ENCODE measurements at regions not wholly inside any gene's neighbourhood (a gene's known extent, or its start where the extent isn't known, plus 50 kb on each side); places are given as distances from the start of the nearest gene placed in this dataset.
"Not testable (repeated sequence)": the region's sequence is repeated elsewhere in the genome, so short reads cannot be mapped to it uniquely, and the experiment has no call there.

GRCh38 chr16:29578898-29579297, 72.7 kb upstream of the NPIPB12 start:
- not testable (repeated sequence) for DNase-seq (ENCODE audit: low read depth)

DNA sequence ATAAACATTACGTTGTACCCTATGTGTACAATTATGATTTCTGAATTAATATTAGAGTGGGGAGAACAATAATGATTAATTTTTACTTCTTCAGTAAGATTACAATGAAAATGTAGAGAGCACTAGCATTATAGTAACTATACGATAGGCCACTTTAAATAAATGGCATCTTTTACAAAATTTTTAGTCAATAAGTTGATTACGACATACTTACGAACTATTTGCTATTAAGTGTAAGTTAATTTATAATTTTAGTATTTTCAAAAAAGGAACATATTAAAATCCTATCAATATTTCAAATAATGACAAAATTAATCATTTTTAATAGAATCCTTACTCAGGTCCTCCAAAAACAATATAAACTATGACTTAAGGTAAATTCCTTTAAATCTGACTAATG, 75.6 kb upstream of the NPIPB12 start:
- not testable (repeated sequence) for DNase-seq (ENCODE audit: low read depth)

DNA sequence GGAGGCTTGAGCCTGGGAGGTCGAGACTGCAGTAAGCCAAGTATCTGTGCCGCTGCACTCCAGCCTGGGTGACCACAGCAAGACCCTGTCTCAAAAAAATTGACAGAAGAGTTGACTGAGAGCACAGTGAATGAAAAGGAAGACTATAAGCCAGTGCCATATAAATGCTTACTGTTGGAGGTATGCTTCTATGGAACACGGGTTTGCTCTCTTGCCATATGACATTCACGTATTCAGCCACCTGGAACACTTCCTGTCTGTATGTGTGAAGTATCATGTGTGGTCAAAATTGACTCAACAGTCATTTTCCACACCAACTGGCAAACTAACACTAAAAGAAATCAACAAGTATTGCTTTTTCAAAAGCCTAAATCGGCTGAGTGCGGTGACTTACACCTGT, 71.1 kb upstream of the SPN start:
- not testable (repeated sequence) for DNase-seq (ENCODE audit: low read depth)

GRCh38 chr16:29594269-29594925, 68.7 kb upstream of the SPN start:
- peak; percentile 54 for DNase-seq (ENCODE audit: low read depth)

DNA sequence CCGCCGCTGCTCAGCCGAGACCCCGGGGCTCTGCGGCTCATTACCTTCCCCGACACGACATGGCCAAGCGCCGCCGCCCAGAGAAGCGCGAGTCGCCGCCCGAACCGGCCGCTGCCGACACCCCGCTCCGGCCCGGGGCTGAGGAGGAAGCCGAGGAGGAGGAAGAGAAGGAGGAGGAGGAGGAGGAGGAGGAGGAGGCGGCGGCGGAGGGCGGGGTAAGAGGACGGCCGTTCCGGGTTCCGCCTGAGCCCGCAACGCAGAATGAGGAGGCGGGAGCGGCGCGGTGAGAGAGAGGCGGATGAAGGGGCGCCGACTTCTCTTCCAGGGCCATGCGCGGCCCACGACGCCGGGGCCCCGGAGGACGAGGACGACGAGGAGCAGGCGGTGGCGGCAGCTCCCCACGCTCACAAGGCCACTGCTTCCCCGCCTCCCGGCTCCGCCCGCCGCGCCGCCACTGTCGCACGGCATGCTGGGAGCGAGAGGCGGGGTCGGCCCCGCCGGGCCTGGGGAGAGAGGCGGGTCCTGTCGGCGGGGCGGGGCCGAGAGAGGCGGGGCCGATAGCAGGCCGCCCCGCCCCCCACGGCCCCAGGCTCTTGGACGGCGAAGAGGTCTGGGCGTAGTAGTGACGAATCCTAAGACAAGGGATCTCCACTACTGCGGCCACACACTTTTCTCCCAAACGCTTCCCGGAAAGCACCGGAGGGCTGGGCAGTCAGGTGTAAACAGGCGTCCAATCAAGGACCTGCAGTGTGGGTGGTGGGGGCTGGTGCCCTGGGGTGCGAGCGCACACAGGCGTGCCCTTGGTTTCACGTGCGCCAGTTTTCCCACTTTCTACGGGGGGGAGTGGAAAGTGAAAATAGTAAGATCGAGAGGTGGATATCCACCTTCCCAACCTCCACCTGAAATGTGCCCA, 67.9 kb upstream of the SPN start:
- DNase-seq (ENCODE audit: low read depth): peak; percentile 90

DNA sequence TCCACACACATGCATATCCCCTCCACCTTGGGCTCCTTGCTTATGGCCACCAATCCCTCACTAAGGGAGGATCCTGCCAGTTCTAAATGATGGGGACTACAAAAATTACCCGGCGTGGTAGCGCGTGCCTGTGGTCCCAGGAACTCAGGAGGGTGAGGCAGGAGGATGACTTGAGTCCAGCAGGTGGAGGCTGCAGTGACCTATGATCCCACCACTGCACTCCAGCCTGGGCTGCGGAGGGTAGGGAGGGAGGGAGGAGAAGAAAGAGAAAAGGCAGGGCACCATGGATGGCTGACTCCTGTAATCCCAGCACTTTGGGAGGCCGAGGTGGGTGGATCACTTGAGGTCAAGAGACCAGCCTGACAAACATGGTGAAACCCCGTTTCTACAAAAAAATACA, 66.0 kb upstream of the SPN start:
- DNase-seq (ENCODE audit: low read depth): not testable (repeated sequence)

DNA sequence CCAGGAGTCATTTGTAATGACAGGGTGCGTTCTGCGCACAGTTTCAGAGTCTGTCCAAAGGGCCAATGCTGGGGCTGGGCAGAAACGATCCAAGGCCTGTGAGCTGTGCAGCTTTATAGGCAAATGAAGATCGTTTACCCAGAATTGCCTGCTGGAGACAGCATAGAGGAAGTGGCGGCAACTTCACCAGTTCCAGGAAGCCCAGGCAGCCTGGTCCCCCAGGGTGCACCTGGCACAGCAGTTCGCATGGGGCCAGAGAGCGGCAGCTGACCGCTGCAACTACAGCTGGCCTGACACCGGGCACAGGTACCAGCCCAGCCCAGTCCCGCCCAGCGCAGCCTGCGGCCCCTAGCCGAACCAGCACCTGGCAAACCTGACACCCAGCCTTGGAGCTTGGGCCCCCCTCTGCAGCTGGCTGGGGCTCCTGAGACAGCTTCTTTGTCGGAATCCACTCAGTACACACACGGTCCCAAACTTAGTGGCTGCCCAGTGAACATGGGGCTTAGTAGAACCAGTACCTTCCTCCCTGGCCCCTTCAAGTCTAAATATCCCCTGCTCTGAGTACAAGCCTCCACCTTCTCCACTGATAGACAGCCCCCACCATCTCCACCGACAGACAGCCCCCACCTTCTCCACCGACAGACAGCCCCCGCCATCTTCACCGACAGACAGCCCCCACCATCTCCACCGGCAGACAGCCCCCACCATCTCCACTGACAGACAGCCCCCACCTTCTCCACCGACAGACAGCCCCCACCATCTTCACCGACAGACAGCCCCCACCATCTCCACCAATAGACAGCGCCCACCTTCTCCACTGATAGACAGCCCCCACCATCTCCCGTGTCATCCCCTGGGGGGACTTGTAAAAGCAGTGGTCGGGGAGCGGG, 62.7 kb upstream of the SPN start:
- DNase-seq (ENCODE audit: low read depth): not testable (repeated sequence)

GRCh38 chr16:29602247-29602625, 60.8 kb upstream of the SPN start:
- not testable (repeated sequence) for DNase-seq (ENCODE audit: low read depth)

GRCh38 chr16:29602683-29603088, 60.4 kb upstream of the SPN start:
- DNase-seq (ENCODE audit: low read depth): not testable (repeated sequence)

DNA sequence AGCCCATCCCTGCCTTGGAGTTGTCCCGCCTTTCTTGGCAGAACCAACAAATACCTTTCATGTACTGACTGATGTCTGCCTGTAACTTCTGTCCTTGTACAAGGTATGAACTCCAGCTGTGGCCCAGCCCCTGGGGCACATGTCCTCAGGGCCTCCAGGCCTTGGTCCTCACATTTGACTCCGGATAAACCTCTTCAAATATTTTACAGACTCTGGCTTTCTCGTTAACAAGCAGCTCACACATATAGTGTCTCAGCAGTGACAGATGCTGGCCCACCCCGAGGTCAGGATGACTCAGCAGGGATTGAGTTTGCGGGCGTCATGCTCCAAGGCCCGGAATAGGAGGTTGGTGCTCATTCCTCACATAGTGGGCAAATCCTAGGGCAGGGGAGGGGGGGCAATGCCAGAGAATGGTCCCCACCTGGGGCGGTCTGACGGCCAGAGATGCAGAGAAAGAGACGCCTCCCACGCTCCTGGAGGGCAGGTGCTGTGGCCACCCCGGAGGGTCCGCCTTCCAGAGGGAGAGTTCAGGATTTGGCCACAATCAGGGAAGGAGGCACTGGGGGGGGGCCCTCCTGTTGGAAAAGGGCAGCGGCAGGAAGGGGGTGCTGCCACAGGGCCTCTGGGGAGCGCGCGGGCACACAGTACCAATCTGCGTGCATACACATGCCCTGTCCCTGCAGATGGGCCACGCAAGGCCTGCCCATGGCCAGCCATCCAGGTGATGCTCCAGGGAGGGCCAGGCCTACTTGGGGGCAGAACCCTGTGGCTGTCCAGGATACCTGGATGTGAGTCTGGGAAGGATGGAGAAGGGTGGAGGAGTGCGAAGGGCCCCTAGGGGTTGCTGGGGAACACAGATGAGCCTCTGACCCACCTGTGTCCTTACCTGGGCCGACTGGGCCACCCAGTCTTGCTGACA, 58.2 kb upstream of the SPN start:
- not testable (repeated sequence) for DNase-seq (ENCODE audit: low read depth)

- DNase-seq (ENCODE audit: low read depth): not testable (repeated sequence)
Measured at GRCh38 chr16:29605593-29606205, 57.3 kb upstream of the SPN start.

DNA sequence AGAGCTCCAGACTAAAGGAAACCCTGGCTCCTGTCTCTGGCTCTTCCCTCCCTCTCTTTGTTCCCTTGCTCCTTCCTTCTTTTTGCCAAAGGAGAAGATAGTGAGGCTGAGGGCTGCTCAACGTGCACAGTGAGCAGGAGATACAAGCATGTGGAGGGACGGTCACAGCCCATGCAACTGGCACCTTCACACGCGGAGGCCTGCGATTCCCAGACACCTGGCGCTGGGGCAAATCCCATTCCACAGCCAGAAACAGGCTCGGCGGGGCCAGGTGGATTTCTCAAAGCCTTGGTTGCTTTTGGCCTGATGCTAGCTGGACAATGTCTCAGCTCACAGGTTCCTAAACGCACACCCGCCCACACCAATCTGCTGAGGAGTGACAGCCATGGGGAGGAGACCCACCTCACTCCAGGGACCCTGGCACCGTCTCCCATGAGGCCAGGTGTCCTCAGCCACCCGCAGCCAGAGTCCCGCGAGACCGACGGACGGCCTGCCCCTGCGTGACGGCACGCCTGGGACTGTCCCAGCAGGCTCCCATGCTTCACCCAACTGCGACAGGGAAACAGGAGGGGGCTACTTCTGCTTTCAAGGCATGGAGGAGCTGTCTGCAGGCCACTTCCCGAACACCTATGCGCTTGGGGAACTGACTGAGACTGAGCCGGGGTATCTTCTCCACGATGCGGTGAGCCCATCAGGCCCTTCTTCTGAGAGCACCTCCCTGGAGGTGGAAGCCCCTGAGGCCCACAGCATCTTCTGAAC, 56.2 kb upstream of the SPN start:
- not testable (repeated sequence) for DNase-seq (ENCODE audit: low read depth)

DNA sequence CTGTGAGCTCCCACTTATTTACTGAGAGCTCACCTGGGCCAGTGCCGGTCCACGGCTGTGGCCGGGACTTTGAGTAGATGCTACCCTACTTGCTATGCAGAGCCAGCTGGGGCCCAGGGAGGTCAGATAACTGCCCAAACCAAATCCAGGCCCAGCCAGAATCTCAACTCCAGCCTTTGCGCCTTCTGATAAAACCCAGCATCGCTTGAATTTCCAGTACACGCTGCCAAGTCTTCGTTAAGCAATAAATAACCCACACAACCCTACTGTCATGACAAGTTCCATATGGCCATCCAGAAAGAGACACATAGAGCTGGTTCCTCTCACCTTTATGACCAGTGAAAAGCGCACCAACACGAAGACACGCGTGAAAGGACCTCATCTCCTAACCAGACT, 55.6 kb upstream of the SPN start:
- not testable (repeated sequence) for DNase-seq (ENCODE audit: low read depth)

GRCh38 chr16:29612381-29613306, 50.4 kb upstream of the SPN start:
- DNase-seq (ENCODE audit: low read depth): not testable (repeated sequence)
